MM.1S (cell line): ENCODE measurements at regions not wholly inside any gene's neighbourhood (a gene's known extent, or its start where the extent isn't known, plus 50 kb on each side); places are given as distances from the start of the nearest gene placed in this dataset.

ENCODE experiments used
- DNase-seq: peaks from one replicate; pipeline ENCODE4 v3.0.0-alpha.2; 2015
- H2AFZ ChIP-seq: fragments of 300-600 bp; sonication (generic); 2 replicates; pipeline ENCODE4 v1.6.0; 2016; ENCODE audit warnings: antibody characterized with exemption, low read length
- H3F3A ChIP-seq: fragments of 300-600 bp; sonication (generic); 2 replicates; pipeline ENCODE4 v1.6.1; 2016; ENCODE audit warnings: mild to moderate bottlenecking, antibody characterized with exemption, low read length, moderate library complexity, mixed read lengths; ENCODE audit not compliant: insufficient read depth
- H3K27ac ChIP-seq: fragments of 300-600 bp; sonication (generic); 2 replicates; pipeline ENCODE4 v1.5.1; 2016; ENCODE audit warnings: mild to moderate bottlenecking, low read length
- H3K27me3 ChIP-seq: fragments of 300-600 bp; sonication (generic); replicated peaks from 2 replicates; pipeline ENCODE4 v1.6.0; 2016; ENCODE audit warnings: low read length; ENCODE audit not compliant: insufficient read depth
- H3K36me3 ChIP-seq: fragments of 300-600 bp; sonication (generic); replicated peaks from 2 replicates; pipeline ENCODE4 v1.6.1; 2016; ENCODE audit warnings: mild to moderate bottlenecking, low read length, mixed read lengths; ENCODE audit not compliant: insufficient read depth
- H3K4me1 ChIP-seq: fragments of 300-600 bp; sonication (generic); 2 replicates; pipeline ENCODE4 v1.6.1; 2016; ENCODE audit warnings: low read length, mixed read lengths
- H3K4me2 ChIP-seq: fragments of 300-600 bp; sonication (generic); 2 replicates; pipeline ENCODE4 v1.6.0; 2016; ENCODE audit warnings: low read depth, low read length
- H3K4me3 ChIP-seq: fragments of 300-600 bp; sonication (generic); 2 replicates; pipeline ENCODE4 v1.5.1; 2016; ENCODE audit warnings: low read length, mixed read lengths
- H3K79me2 ChIP-seq: fragments of 300-600 bp; sonication (generic); 2 replicates; pipeline ENCODE4 v1.6.1; 2016; ENCODE audit warnings: mixed run types, low read length, mixed read lengths
- H3K9ac ChIP-seq: fragments of 300-600 bp; sonication (generic); 2 replicates; pipeline ENCODE4 v1.6.1; 2016; ENCODE audit warnings: low read length, mixed read lengths
- H3K9me2 ChIP-seq: fragments of 300-600 bp; sonication (generic); replicated peaks from 2 replicates; pipeline ENCODE4 v1.6.1; 2016; ENCODE audit warnings: mild to moderate bottlenecking, low read length, mixed read lengths; ENCODE audit not compliant: insufficient read depth
- H3K9me3 ChIP-seq: fragments of 300-600 bp; sonication (generic); replicated peaks from 2 replicates; pipeline ENCODE4 v1.6.1; 2016; ENCODE audit warnings: mild to moderate bottlenecking, low read length, mixed read lengths; ENCODE audit not compliant: insufficient read depth
- H4K20me1 ChIP-seq: fragments of 300-600 bp; sonication (generic); 2 replicates; pipeline ENCODE4 v1.6.1; 2016; ENCODE audit warnings: mild to moderate bottlenecking, low read length, moderate library complexity, mixed read lengths; ENCODE audit not compliant: insufficient read depth
- EZH2 ChIP-seq: fragments of 300-600 bp; sonication (generic); optimal IDR thresholded peaks from 2 replicates; pipeline ENCODE3; 2017; ENCODE audit warnings: low read depth, mild to moderate bottlenecking, antibody characterized with exemption, low read length, mixed read lengths
- EZH2phosphoT487 ChIP-seq: fragments of 300-600 bp; sonication (generic); IDR thresholded peaks from 2 replicates; pipeline ENCODE4 v1.6.1; 2018; ENCODE audit warnings: antibody characterized with exemption, low read length
- TF ChIP-seq, protein P1 (sequence below): fragments of 300-600 bp; sonication (generic); IDR thresholded peaks from 2 replicates; pipeline ENCODE4 v1.5.1; 2016; ENCODE audit warnings: antibody characterized with exemption, low read length, mixed read lengths

DNA sequence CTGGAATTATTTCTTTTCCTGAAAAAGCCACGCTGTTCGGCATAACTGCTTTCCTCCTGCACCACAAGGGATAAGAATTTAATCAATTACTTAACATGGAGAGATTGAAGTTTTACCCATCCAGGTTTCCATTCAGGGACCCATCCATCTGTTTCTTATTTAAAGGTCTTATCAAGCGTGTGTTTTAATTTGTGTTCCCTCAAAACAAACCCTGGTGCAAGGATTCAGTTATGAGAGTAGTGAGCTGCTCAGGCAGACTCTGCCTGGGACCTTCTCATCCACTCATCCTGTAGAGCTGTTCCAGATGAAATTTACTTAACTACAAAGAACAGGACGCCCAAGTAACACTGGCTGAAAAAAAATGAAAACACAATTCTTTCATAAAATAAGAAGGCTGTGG, 97.8 kb downstream of the BANF2 start:
- H3K27me3 ChIP-seq = no peaks in the 10 kb centered on the region
- H2AFZ ChIP-seq = no peak overlapping the region
- no peak overlapping the region for H3K4me2 ChIP-seq
- H3F3A ChIP-seq = no peaks in the 10 kb centered on the region
- H3K36me3 ChIP-seq = no peaks in the 10 kb centered on the region
- H3K9me2 ChIP-seq = no peaks in the 10 kb centered on the region
- H3K9me3 ChIP-seq = no peaks in the 10 kb centered on the region
- H4K20me1 ChIP-seq = no peaks in the 10 kb centered on the region
- no peak for DNase-seq
- H3K9ac ChIP-seq = no peak overlapping the region
- TF ChIP-seq EZH2 = no peak
- TF ChIP-seq, protein P1, sequence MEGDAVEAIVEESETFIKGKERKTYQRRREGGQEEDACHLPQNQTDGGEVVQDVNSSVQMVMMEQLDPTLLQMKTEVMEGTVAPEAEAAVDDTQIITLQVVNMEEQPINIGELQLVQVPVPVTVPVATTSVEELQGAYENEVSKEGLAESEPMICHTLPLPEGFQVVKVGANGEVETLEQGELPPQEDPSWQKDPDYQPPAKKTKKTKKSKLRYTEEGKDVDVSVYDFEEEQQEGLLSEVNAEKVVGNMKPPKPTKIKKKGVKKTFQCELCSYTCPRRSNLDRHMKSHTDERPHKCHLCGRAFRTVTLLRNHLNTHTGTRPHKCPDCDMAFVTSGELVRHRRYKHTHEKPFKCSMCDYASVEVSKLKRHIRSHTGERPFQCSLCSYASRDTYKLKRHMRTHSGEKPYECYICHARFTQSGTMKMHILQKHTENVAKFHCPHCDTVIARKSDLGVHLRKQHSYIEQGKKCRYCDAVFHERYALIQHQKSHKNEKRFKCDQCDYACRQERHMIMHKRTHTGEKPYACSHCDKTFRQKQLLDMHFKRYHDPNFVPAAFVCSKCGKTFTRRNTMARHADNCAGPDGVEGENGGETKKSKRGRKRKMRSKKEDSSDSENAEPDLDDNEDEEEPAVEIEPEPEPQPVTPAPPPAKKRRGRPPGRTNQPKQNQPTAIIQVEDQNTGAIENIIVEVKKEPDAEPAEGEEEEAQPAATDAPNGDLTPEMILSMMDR = no peak
- no peaks in the 10 kb centered on the region for H3K79me2 ChIP-seq
- H3K4me3 ChIP-seq = no peak overlapping the region
- peaks cover 14% of the 10 kb centered on the region for H3K4me1 ChIP-seq
- H3K27ac ChIP-seq = no peak overlapping the region

- no peak for TF ChIP-seq EZH2phosphoT487
- TF ChIP-seq, protein P1 = no peak
- no peak for TF ChIP-seq EZH2
- H3K9me3 ChIP-seq = no peaks in the 10 kb centered on the region
- no peak overlapping the region for H3K4me3 ChIP-seq
- no peak overlapping the region for H3K9ac ChIP-seq
- H3K27me3 ChIP-seq = no peaks in the 10 kb centered on the region
- DNase-seq = no peak
- no peaks in the 10 kb centered on the region for H3K9me2 ChIP-seq
- H3F3A ChIP-seq = no peaks in the 10 kb centered on the region
- H3K27ac ChIP-seq = no peak overlapping the region
- H3K4me2 ChIP-seq = no peak overlapping the region
- peaks cover 14% of the 10 kb centered on the region for H3K4me1 ChIP-seq
- H3K79me2 ChIP-seq = no peaks in the 10 kb centered on the region
- H3K36me3 ChIP-seq = no peaks in the 10 kb centered on the region
- H4K20me1 ChIP-seq = no peaks in the 10 kb centered on the region
- no peak overlapping the region for H2AFZ ChIP-seq
Observed at GRCh38 chr20:17797161-17797560, 97.4 kb downstream of the BANF2 start.

DNA sequence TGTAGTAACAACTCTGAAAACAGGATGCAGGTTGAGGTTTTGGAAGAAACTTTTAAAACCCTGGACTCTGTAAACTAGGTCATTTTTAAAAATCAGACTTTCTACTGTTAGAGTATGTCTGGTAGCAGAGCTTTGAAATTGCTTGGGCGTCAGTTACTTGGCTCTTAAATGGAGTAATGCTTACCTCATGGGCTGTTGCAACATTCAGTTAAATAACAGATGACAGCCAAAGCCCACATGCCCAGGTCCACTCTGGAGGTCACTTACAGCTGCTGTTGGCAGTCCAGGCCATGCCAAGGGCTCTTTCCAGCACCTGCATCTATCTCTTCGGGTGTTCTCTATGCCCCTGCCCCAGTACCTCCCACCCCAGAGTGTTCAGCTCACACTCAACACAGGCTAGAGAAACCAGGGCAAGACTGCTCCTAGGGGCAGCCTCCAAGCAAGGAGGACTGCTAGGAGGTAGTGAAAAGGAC, 96.4 kb downstream of the BANF2 start:
- Histone ChIP-seq H2AFZ (no peak overlapping the region), H3K36me3 (no peaks in the 10 kb centered on the region), H3K9ac (no peak overlapping the region), H3K4me1 (peaks cover 14% of the 10 kb centered on the region), H3K9me3 (no peaks in the 10 kb centered on the region), H3K27me3 (no peaks in the 10 kb centered on the region), H3K4me3 (no peak overlapping the region), H3F3A (no peaks in the 10 kb centered on the region), H3K79me2 (no peaks in the 10 kb centered on the region), H3K4me2 (no peak overlapping the region), H4K20me1 (no peaks in the 10 kb centered on the region), H3K27ac (no peak overlapping the region), H3K9me2 (no peaks in the 10 kb centered on the region)
- DNase-seq = no peak
- TF ChIP-seq EZH2phosphoT487 = no peak
- no peak for TF ChIP-seq EZH2
- TF ChIP-seq, protein P1 = no peak
